ENCODE measurements at regions not wholly inside any gene's neighbourhood (a gene's known extent, or its start where the extent isn't known, plus 50 kb on each side); places are given as distances from the start of the nearest gene placed in this dataset.

GRCh38 chr9:79928661-79929223, 357.0 kb downstream of the TLE4 start:
- H2AFZ ChIP-seq (ENCODE audit: control insufficient read depth, low read length): no peak overlapping the region
- no peak for TF ChIP-seq CTCF (optimal IDR thresholded peaks at IDR 0.05 in 1 of 3, IDR thresholded peaks at IDR 0.05 in 1 of 3, conservative IDR thresholded peaks at IDR 0.05 in 1 of 3; ENCODE audit: extremely low read depth in 1 of 3, insufficient read depth in 2 of 3, low read length in 3 of 3)
- TF ChIP-seq EZH2 (IDR thresholded peaks at IDR 0.05; ENCODE audit: low read length): no peak
- no peak for FAIRE-seq
- H3K4me1 ChIP-seq (ENCODE audit: control insufficient read depth, extremely low read depth, insufficient read depth, low read length): no peaks in the 10 kb centered on the region
- H3K4me2 ChIP-seq (ENCODE audit: control insufficient read depth, extremely low read depth, insufficient read depth, low read depth, low read length): no peak overlapping the region
- H3K9me1 ChIP-seq (ENCODE audit: control insufficient read depth, extremely low read depth, insufficient read depth, low read length): no peaks in the 10 kb centered on the region
- DNase-seq (ENCODE audit: low read depth, low spot score): no peak
- no peak overlapping the region for H3K9ac ChIP-seq (ENCODE audit: control insufficient read depth, extremely low read depth, insufficient read depth, low read length)
- no peak overlapping the region for H3K4me3 ChIP-seq (ENCODE audit: control insufficient read depth in 2 of 3, extremely low read depth in 1 of 3, insufficient read depth in 2 of 3, low read depth in 1 of 3, low read length in 3 of 3)
- H3K9me3 ChIP-seq (ENCODE audit: control insufficient read depth, low read depth, low read length): no peaks in the 10 kb centered on the region
- no peaks in the 10 kb centered on the region for H3K79me2 ChIP-seq (ENCODE audit: control insufficient read depth, insufficient read depth, low read length)
- no peak overlapping the region for H3K27ac ChIP-seq (ENCODE audit: control insufficient read depth, insufficient read depth, low read length)
- no peaks in the 10 kb centered on the region for H4K20me1 ChIP-seq (ENCODE audit: control insufficient read depth, extremely low read depth, insufficient read depth, low read length)
- H3K27me3 ChIP-seq (ENCODE audit: control insufficient read depth, extremely low read depth, insufficient read depth, low read length): no peaks in the 10 kb centered on the region
- no peaks in the 10 kb centered on the region for H3K36me3 ChIP-seq (ENCODE audit: control insufficient read depth in 2 of 2, extremely low read depth in 1 of 2, insufficient read depth in 2 of 2, low read length in 2 of 2)
- dilution Hi-C loops (cut with MboI; ENCODE audit: extremely low pct_ligation_motif_present, low sequenced_read_pairs): no loop called here

GRCh38 chr9:79925326-79925725, 353.6 kb downstream of the TLE4 start:
- no peaks in the 10 kb centered on the region for H3K79me2 ChIP-seq (ENCODE audit: control insufficient read depth, insufficient read depth, low read length)
- no peaks in the 10 kb centered on the region for H3K4me1 ChIP-seq (ENCODE audit: control insufficient read depth, extremely low read depth, insufficient read depth, low read length)
- no peaks in the 10 kb centered on the region for H3K27me3 ChIP-seq (ENCODE audit: control insufficient read depth, extremely low read depth, insufficient read depth, low read length)
- no peak overlapping the region for H3K4me3 ChIP-seq (ENCODE audit: control insufficient read depth in 2 of 3, extremely low read depth in 1 of 3, insufficient read depth in 2 of 3, low read depth in 1 of 3, low read length in 3 of 3)
- H3K27ac ChIP-seq (ENCODE audit: control insufficient read depth, insufficient read depth, low read length): no peak overlapping the region
- H4K20me1 ChIP-seq (ENCODE audit: control insufficient read depth, extremely low read depth, insufficient read depth, low read length): no peaks in the 10 kb centered on the region
- FAIRE-seq (no peak), DNase-seq (ENCODE audit: low read depth, low spot score) (no peak)
- TF ChIP-seq EZH2 (IDR thresholded peaks at IDR 0.05; ENCODE audit: low read length) (no peak), CTCF (optimal IDR thresholded peaks at IDR 0.05 in 1 of 3, IDR thresholded peaks at IDR 0.05 in 1 of 3, conservative IDR thresholded peaks at IDR 0.05 in 1 of 3; ENCODE audit: extremely low read depth in 1 of 3, insufficient read depth in 2 of 3, low read length in 3 of 3) (no peak)
- H2AFZ ChIP-seq (ENCODE audit: control insufficient read depth, low read length): no peak overlapping the region
- dilution Hi-C loops (cut with MboI; ENCODE audit: extremely low pct_ligation_motif_present, low sequenced_read_pairs): no loop called here
- no peaks in the 10 kb centered on the region for H3K9me3 ChIP-seq (ENCODE audit: control insufficient read depth, low read depth, low read length)
- H3K4me2 ChIP-seq (ENCODE audit: control insufficient read depth, extremely low read depth, insufficient read depth, low read depth, low read length): no peak overlapping the region
- no peaks in the 10 kb centered on the region for H3K36me3 ChIP-seq (ENCODE audit: control insufficient read depth in 2 of 2, extremely low read depth in 1 of 2, insufficient read depth in 2 of 2, low read length in 2 of 2)
- H3K9me1 ChIP-seq (ENCODE audit: control insufficient read depth, extremely low read depth, insufficient read depth, low read length): no peaks in the 10 kb centered on the region
- H3K9ac ChIP-seq (ENCODE audit: control insufficient read depth, extremely low read depth, insufficient read depth, low read length): no peak overlapping the region
